DMS 273 (cell line): ENCODE measurements at regions not wholly inside any gene's neighbourhood (a gene's known extent, or its start where the extent isn't known, plus 50 kb on each side); places are given as distances from the start of the nearest gene placed in this dataset.

Source experiments
- DNase-seq: peaks from one replicate; lab custom pipeline; 2025; ENCODE audit not compliant: unreplicated experiment; lab: John Stamatoyannopoulos, UW

DNA sequence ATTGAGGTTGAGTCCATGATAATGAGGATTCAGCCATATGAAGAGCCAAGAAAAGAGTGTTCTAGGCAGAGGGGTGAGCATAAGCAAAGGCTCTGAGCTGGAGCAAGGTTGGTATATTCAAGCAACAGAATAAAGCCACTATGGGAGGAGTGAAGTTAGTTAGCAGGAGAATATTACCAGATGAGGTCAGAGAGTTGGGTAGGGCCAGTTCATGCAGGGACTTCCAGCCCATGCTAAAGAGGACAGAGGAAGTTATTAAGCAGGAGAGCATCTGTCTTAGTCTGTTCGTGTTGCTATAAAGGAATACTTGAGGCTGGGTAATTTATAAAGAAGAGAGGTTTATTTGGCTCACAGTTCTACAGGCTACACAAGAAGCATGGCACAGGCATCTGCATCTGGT, 57.1 kb upstream of the ATG10 start:
- DNase-seq = no peak

DNA sequence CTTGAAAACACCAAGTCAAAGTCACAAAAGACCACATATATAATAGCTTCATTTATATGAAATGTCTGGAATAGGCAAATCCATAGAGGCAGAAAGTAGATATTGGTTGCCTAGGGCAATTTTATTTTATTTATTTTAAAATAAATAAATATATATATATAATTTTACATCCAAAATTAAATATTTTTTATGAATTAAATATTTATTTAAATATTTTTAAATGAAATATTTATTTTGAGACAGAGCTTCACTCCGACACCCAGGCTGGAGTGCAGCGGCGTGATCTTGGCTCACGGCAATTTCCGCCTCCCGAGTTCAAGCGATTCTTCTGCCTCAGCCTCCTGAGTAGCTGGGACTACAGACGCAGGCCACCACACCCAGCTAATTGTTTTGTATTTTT, 58.9 kb upstream of the ATG10 start:
- no peak for DNase-seq

- no peak for DNase-seq
Measured at GRCh38 chr5:81909677-81910076, 62.1 kb upstream of the ATG10 start.

DNA sequence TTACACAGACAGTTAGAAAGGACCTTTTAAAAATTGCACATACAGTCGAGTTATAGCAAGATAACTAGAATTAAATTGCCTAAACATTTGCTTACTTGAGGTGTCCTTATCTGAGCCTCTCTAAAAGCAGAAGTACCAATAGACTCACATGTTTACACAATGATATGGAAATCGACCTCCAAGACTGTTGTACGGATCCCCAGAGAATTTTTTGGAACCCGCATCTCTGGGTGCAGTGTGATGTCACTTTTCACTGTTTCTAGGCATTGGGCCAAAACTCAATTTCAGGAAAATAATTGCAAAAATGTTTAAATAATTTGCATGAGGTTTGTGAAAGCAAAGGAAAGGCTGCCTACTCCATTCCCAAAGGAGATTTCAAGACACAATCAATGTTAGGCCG, 63.1 kb upstream of the ATG10 start:
- DNase-seq = no peak

GRCh38 chr5:81908044-81908443, 63.8 kb upstream of the ATG10 start:
- no peak for DNase-seq

GRCh38 chr5:81907012-81907635, 64.7 kb upstream of the ATG10 start:
- no peak for DNase-seq

GRCh38 chr5:81906086-81906485, 65.7 kb upstream of the ATG10 start:
- DNase-seq = no peak

DNA sequence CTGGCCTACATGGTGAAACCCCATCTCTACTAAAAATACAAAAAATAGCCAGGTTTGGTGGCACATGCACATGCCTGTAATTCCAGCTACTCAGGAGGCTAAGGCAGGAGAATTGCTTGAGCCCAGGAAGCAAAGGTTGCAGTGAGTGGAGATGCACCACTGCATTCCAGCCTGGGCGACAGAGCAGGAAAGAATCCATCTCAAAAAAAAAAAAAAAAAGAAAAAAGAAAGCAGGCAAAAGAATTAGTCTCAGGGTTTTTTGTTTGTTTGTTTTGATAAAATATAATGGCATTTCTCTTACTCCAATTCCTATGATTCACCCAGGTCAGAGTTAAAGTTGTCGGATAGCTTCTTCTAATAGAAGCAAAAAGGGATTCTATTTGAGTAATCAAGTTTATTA, 67.0 kb upstream of the ATG10 start:
- DNase-seq = no peak

GRCh38 chr5:81904166-81904565, 67.7 kb upstream of the ATG10 start:
- no peak for DNase-seq

- DNase-seq = no peak
Measured at GRCh38 chr5:81901586-81901985, 70.2 kb upstream of the ATG10 start.

- no peak for DNase-seq
Measured at GRCh38 chr5:81899123-81899522, 72.7 kb upstream of the ATG10 start.

- DNase-seq = no peak
Measured at GRCh38 chr5:81898403-81898802, 73.4 kb upstream of the ATG10 start.

DNA sequence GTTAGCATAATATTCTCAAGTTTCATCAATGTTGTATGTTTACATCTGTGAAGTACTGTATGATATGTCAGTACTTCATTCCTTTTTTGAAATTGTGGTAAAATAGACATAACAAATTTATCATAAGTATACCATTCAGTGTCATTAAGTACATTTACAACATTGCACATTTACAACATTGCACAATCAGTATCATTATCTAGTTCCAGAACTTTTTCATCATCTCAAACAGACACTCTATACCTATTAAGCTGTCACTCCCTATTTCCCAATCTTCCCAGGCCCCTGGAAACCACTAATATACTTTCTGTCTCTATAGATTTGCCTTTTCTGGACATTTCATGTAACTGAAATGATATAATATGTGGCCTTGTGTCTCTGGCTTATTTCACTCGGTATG, 75.1 kb upstream of the ATG10 start:
- DNase-seq = no peak

GRCh38 chr5:81895307-81895706, 76.5 kb upstream of the ATG10 start:
- no peak for DNase-seq

DNA sequence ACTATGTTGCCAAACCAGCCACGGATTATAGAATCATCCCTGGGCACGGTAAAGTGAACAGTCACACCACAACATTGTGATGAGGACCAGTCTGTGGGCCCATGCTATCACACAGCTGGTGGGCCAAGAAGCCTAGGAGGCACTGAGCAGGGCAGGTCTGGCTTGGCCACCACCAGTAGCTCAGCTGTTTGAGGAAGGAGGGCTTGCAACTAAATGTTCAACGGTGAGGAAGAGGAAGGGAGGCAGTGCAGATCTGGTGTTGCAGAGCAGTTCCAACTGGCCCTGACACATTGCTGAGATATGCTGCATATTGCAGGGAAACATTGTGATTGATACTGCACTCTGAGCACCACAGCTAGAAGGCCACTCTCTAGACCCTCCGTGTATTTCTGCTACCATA, 77.9 kb upstream of the ATG10 start:
- DNase-seq = no peak

- DNase-seq = no peak
Measured at GRCh38 chr5:81884871-81885270, 87.0 kb upstream of the ATG10 start.

DNA sequence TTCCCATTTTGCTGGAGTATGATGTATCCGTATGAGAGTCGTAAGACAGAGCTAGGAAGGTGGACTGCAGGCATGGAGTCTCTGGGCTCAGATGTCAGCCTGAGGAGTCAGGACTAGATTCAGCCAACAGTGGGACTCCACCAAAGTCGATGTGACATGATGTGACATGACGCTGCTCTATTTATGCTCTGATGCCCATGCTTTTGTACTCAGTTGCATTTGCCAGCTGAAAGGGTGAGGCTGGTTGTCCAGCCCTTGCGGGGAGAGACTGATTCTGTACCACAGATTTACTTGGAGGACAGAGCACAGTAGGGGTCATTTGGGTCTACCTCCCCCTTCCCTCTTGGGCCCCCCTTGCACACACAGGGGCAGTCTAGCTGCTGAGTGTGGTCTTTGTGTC, 88.5 kb upstream of the ATG10 start:
- no peak for DNase-seq

GRCh38 chr5:81881595-81881994, 90.2 kb upstream of the ATG10 start:
- DNase-seq = no peak

DNA sequence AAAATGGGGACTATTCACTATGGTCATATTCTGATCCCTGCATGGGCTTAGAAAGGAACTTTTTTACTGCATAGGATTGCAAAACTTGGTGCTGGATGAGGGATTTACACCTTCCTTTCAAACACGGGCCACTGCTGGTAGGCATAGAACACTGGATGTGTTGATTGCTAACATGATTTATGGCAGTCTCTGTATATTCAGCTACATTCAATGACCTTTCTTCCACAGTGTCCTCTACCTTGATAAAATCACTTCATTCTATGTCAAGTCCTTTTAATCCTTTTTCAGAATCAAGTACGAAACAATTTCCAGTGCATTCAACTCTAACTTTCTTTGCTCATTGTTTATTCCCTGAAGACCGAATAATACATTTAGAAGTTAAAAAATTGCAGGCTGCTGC, 91.9 kb upstream of the ATG10 start:
- DNase-seq = no peak

GRCh38 chr5:81878333-81878732, 93.5 kb upstream of the ATG10 start:
- no peak for DNase-seq

DNA sequence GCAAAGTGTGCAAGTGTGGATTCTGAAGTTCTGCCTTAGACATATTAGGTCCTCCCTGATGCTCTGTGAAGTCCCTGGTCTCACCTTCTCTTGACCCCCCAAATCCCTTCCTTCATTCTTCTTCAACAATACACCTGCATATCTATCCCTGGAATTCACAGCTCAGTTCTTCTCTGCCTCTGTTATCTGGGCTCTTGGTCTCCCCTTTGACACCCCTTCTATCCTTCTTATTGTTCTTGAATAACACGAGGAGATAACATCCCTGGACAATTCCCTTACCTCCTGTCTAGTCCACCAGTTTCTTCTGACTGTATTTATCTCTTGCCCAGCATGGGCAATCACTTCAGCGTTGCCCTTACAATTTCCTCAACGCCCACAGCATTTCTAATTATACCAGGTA, 104.8 kb upstream of the ATG10 start:
- DNase-seq = no peak

GRCh38 chr5:81860778-81861177, 109.9 kb upstream of the SSBP2 start:
- DNase-seq = no peak

- no peak for DNase-seq
Measured at GRCh38 chr5:81859624-81860023, 108.7 kb upstream of the SSBP2 start.
